ENCODE measurements at regions not wholly inside any gene's neighbourhood (a gene's known extent, or its start where the extent isn't known, plus 50 kb on each side); places are given as distances from the start of the nearest gene placed in this dataset.

DNA sequence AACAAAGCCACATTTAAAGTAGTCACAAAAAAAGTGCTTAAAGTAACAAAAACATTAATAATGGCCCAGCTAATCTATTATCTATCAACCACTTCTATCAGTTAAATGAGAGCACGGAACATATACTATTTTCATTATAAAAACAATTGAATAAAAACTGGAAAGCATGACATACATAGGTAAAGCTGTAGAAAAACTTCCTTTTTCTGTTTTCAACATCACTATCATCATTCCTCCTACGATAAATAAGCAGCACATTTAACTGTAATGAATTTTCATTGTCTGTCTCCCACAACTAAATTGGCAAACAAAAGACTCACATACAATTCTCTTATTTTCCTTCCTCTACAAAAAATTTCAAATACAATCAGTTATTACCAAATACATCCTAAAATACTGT, 96.4 kb upstream of the DPH5 start:
- Histone ChIP-seq H3K9me3 (replicated peaks; ENCODE audit: control insufficient read depth, insufficient read depth, low read length) (no peaks in the 10 kb centered on the region), H3K9me1 (replicated peaks; ENCODE audit: control insufficient read depth, extremely low read depth, insufficient read depth, low read length) (no peaks in the 10 kb centered on the region), H2AFZ (ENCODE audit: low read depth, low read length) (no peak overlapping the region), H3K4me2 (ENCODE audit: insufficient read depth, low read length) (no peak overlapping the region), H3K27me3 (ENCODE audit: control insufficient read depth in 2 of 2, insufficient read depth in 2 of 2, low read length in 2 of 2) (no peaks in the 10 kb centered on the region), H3K27ac (ENCODE audit: insufficient read depth, low read depth, low read length) (no peak overlapping the region), H3K79me2 (ENCODE audit: control insufficient read depth, insufficient read depth, low read length) (no peaks in the 10 kb centered on the region), H3K36me3 (ENCODE audit: control insufficient read depth in 2 of 2, extremely low read depth in 1 of 2, insufficient read depth in 2 of 2, low read length in 2 of 2) (no peaks in the 10 kb centered on the region), H3K4me1 (ENCODE audit: control insufficient read depth, extremely low read depth, insufficient read depth, low read length) (no peaks in the 10 kb centered on the region), H3K4me3 (replicated peaks in 1 of 3; ENCODE audit: insufficient read depth in 1 of 3, low read depth in 1 of 3, low read length in 3 of 3) (no peak overlapping the region), H3K9ac (replicated peaks; ENCODE audit: extremely low read depth, insufficient read depth, low read length) (no peak overlapping the region), H4K20me1 (replicated peaks; ENCODE audit: control insufficient read depth, extremely low read depth, insufficient read depth, low read length) (no peaks in the 10 kb centered on the region)
- DNase-seq (ENCODE audit: low read depth, low spot score) (no peak), FAIRE-seq (no peak)
- intact Hi-C loops (cut with micrococcal nuclease) (no loop called here), dilution Hi-C loops (cut with MboI; ENCODE audit: extremely low pct_ligation_motif_present, low sequenced_read_pairs) (no loop called here)
- POLR2A ChIA-PET, result no interaction called here
- TF ChIP-seq EZH2 (IDR thresholded peaks at IDR 0.05; ENCODE audit: borderline replicate concordance, low read depth, low read length, severe bottlenecking) (no peak), JUN (IDR thresholded peaks at IDR 0.05; ENCODE audit: borderline replicate concordance, insufficient read depth, insufficient read length, low read depth) (no peak)
- BruUV-seq (replicated peaks), result no TSS peak
- CTCF ChIA-PET, result no interaction called here

DNA sequence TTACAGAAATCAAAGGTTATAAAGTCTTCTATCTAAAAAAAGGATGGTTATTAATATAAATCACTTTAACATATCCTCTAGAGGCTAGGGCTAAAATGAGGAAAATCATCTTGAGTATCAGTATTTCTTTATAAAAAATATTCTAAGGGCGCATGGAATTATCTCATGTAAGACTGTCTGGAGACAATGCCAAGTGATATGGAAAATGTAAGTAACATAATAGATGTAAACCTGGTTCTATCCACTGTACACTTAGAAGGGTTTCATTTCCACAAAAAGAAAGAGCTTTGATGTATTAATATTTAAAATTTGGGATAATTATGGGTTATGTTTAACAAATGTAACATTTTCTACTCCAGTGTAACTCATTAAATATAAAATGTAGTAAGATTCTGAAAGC, 95.9 kb upstream of the DPH5 start:
- POLR2A ChIA-PET, result no interaction called here
- CTCF ChIA-PET, result interaction anchor here (0.9 kb wide), 1 partner anchor 34 kb away, joined by 3 read pairs; no protein-coding TSS in a partner anchor

More for the DNA sequence above, 95.9 kb upstream of the DPH5 start:
- FAIRE-seq (no peak), DNase-seq (ENCODE audit: low read depth, low spot score) (no peak)
- intact Hi-C loops (cut with micrococcal nuclease) (no loop called here), dilution Hi-C loops (cut with MboI; ENCODE audit: extremely low pct_ligation_motif_present, low sequenced_read_pairs) (no loop called here)
- Histone ChIP-seq H3K4me1 (ENCODE audit: control insufficient read depth, extremely low read depth, insufficient read depth, low read length) (no peaks in the 10 kb centered on the region), H3K36me3 (ENCODE audit: control insufficient read depth in 2 of 2, extremely low read depth in 1 of 2, insufficient read depth in 2 of 2, low read length in 2 of 2) (no peaks in the 10 kb centered on the region), H3K27ac (ENCODE audit: insufficient read depth, low read depth, low read length) (no peak overlapping the region), H3K4me2 (ENCODE audit: insufficient read depth, low read length) (no peak overlapping the region), H3K9me1 (replicated peaks; ENCODE audit: control insufficient read depth, extremely low read depth, insufficient read depth, low read length) (no peaks in the 10 kb centered on the region), H3K27me3 (ENCODE audit: control insufficient read depth in 2 of 2, insufficient read depth in 2 of 2, low read length in 2 of 2) (no peaks in the 10 kb centered on the region), H3K4me3 (replicated peaks in 1 of 3; ENCODE audit: insufficient read depth in 1 of 3, low read depth in 1 of 3, low read length in 3 of 3) (no peak overlapping the region), H4K20me1 (replicated peaks; ENCODE audit: control insufficient read depth, extremely low read depth, insufficient read depth, low read length) (no peaks in the 10 kb centered on the region), H2AFZ (ENCODE audit: low read depth, low read length) (no peak overlapping the region), H3K79me2 (ENCODE audit: control insufficient read depth, insufficient read depth, low read length) (no peaks in the 10 kb centered on the region), H3K9me3 (replicated peaks; ENCODE audit: control insufficient read depth, insufficient read depth, low read length) (no peaks in the 10 kb centered on the region), H3K9ac (replicated peaks; ENCODE audit: extremely low read depth, insufficient read depth, low read length) (no peak overlapping the region)
- no peak for TF ChIP-seq EZH2 (IDR thresholded peaks at IDR 0.05; ENCODE audit: borderline replicate concordance, low read depth, low read length, severe bottlenecking)
- TF ChIP-seq, protein P1, sequence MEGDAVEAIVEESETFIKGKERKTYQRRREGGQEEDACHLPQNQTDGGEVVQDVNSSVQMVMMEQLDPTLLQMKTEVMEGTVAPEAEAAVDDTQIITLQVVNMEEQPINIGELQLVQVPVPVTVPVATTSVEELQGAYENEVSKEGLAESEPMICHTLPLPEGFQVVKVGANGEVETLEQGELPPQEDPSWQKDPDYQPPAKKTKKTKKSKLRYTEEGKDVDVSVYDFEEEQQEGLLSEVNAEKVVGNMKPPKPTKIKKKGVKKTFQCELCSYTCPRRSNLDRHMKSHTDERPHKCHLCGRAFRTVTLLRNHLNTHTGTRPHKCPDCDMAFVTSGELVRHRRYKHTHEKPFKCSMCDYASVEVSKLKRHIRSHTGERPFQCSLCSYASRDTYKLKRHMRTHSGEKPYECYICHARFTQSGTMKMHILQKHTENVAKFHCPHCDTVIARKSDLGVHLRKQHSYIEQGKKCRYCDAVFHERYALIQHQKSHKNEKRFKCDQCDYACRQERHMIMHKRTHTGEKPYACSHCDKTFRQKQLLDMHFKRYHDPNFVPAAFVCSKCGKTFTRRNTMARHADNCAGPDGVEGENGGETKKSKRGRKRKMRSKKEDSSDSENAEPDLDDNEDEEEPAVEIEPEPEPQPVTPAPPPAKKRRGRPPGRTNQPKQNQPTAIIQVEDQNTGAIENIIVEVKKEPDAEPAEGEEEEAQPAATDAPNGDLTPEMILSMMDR (IDR thresholded peaks at IDR 0.05; ENCODE audit: extremely low read depth in 1 of 2, insufficient read depth in 1 of 2, low read depth in 1 of 2, low read length in 2 of 2), result no peak
- no peak for TF ChIP-seq POLR2AphosphoS5 (IDR thresholded peaks at IDR 0.05; ENCODE audit: insufficient read depth, low read depth, low read length)
- TF ChIP-seq POLR2A (IDR thresholded peaks at IDR 0.05; ENCODE audit: low read depth, low read length), result no peak
- no peak for TF ChIP-seq MYC (IDR thresholded peaks at IDR 0.05; ENCODE audit: low read depth, low read length)
- TF ChIP-seq JUN (IDR thresholded peaks at IDR 0.05; ENCODE audit: borderline replicate concordance, insufficient read depth, insufficient read length, low read depth), result no peak
- TF ChIP-seq GATA2 (IDR thresholded peaks at IDR 0.05; ENCODE audit: insufficient read depth, insufficient read length, low read depth, low read length), result no peak
- no TSS peak for BruUV-seq (replicated peaks)

Data from endothelial cell of umbilical vein (primary cell).